GM12874 (cell line): ENCODE measurements at regions not wholly inside any gene's neighbourhood (a gene's known extent, or its start where the extent isn't known, plus 50 kb on each side); places are given as distances from the start of the nearest gene placed in this dataset.

Experiments used
- TF ChIP-seq, protein P1 (sequence below): IDR thresholded peaks from 2 replicates; pipeline ENCODE4 v1.5.1; 2011; ENCODE audit warnings: low read depth, mild to moderate bottlenecking, control low read depth, low read length, moderate library complexity; ENCODE audit not compliant: insufficient read depth

DNA sequence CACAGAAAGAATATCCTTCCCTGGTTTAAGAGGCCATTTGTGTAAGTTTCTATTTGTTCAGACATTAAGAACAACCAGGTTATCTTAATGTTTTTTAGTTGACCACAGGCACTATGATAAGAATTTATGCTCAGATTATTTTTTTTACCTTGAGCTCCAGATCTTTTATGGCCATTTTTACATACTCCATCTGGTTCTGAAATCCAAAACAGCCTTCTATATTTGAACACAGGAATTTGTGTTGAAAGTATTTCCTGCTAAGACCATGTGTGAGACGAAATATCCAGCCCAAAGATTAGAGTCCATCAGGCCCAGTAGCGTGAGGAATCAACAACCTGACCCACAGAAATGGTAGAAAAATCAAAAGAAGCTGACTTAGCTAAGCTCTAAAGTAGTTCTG is 569.9 kb upstream of the FAT3 start:
- TF ChIP-seq, protein P1, sequence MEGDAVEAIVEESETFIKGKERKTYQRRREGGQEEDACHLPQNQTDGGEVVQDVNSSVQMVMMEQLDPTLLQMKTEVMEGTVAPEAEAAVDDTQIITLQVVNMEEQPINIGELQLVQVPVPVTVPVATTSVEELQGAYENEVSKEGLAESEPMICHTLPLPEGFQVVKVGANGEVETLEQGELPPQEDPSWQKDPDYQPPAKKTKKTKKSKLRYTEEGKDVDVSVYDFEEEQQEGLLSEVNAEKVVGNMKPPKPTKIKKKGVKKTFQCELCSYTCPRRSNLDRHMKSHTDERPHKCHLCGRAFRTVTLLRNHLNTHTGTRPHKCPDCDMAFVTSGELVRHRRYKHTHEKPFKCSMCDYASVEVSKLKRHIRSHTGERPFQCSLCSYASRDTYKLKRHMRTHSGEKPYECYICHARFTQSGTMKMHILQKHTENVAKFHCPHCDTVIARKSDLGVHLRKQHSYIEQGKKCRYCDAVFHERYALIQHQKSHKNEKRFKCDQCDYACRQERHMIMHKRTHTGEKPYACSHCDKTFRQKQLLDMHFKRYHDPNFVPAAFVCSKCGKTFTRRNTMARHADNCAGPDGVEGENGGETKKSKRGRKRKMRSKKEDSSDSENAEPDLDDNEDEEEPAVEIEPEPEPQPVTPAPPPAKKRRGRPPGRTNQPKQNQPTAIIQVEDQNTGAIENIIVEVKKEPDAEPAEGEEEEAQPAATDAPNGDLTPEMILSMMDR, result no peak

DNA sequence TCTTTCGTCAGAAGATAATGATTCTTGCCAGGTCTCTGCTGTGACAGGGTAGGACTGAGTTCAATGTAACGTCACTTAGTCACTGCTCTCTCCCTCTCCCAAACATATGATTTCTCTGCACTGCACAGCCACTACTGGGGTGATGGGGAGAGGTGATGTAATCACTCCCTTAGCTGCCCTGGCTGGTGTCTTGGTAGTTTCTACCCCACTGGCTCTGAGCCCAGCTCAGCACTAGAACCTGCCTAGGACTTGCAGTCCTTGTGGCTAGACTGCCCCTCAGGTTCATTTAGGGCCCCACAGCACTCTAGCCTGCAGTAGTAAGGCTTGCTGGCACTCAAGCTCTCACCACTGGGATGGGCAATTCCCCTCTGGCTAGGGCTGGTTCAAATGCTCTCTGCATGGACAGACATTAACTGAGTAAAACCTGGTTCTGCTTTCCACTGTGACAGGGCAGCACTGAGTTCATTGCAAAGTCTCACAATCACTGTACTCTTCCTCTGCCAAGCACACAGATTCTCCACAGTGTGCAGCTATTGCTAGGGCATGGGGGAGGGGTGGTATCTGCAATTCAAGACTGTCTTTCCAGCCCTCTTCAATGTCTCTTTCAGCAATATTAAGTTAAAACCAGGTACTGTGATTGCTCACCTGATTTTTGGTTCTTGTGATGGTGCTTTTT is 571.4 kb upstream of the FAT3 start:
- TF ChIP-seq, protein P1, result no peak

DNA sequence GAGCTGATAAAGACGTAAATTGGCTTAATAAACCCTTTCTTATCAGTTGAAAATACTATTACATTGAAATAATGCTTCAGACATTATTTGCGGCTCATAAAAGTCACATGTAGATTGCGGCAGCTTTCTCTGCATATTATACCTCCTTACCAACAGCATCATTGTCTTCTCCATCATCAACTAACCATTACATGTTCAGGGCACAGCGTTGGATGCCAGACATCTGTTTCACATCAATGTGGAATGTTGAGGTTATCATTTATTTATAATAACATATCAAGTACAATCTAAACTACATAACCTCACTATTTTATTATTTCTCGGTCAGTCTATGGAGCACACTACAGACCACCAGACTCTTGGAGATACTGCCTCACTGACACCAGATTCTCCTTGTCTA is 573.8 kb upstream of the FAT3 start:
- TF ChIP-seq, protein P1, result no peak

DNA sequence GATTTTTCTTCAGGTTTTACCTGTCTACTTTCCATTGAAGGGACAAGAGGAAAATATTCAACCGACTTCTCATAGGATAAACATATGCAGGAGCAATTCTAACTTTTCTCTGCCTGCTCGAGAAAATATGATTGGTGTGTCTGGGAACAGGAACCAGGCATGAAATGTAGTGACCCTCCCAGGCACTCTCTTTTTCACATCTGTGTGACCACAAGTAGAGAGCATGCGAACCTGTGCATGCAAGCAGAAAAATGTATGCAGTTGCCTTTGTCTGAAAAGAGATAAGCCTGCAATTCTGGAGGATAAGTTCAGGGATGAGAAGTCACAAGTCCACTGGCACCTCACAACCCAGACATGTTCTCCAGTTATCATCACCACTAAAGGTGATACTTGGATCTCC is 583.5 kb upstream of the FAT3 start:
- TF ChIP-seq, protein P1, result no peak

DNA sequence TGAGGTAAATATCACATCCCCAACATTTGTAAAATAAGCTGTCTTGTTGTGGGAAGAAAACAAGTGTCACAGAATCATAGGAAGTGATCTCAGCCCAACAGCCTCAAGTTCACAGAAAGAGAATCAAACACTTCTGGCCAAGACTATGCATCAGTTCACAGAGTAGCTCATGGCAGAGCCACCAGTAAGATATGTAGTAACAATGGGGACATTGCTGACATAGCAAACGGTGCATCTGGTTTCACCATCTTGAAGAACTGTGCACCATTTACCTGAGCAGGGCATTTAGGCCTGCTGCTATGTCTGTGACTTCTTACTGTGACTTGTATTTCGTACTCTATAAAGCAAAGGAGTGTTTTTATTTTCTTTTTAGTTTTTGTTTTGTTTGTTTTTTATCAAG is 585.3 kb upstream of the FAT3 start:
- TF ChIP-seq, protein P1, result no peak

DNA sequence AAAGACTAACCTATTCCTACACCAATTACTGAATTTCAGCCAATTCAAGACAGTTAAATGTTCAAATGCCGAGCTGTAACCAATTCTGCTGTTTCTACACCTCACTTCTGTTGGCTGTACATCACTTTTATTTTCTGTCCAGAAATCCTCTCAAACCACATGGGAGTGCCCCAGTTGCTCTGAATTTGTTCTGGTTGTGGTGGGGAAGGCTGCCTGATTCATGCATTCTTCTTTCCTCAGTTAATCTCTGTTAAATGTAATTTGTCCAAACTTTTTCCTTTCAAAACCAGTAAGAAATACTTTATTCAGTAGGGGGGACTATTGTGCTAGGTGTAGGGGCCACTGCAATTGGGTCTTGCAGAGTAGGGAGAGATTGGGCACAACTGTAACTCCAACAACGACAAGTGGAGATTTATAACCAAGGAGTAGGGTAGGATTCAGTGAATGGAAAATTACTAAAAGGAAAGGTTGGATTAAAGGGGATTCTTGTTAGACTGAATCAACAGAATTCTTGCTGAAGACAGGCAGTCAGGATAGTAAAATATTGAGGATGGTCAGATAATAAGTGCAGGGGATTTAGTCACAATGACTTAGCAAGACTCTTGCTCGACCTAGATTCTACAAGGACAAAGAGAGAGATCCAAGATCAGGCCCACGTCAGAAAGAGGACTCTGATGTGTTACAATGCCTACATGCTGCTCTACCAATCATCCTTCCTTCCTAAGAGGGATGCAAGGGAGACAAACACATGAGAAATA is 593.5 kb upstream of the FAT3 start:
- TF ChIP-seq, protein P1, result no peak

DNA sequence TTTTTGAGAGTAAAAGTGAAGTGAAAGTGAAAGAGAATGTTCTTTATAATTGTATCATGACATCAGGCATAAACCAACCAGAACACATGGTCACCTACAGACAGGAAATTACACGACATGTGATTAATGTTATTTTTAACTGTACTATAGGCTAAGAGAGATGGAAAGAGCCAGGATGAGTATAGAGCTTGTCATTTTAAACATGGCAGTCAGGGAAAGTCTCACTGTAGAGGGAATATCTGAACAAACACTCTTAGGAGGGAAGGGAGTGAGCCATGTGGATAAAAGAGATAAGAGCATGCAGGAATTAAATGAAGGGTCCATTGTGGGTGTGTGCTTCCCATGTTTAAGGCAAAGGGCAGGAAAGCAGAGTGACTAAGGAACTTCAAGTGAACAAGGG is 599.1 kb upstream of the FAT3 start:
- TF ChIP-seq, protein P1, result no peak
